GM23338 (cell line): ENCODE measurements at regions not wholly inside any gene's neighbourhood (a gene's known extent, or its start where the extent isn't known, plus 50 kb on each side); places are given as distances from the start of the nearest gene placed in this dataset.

ENCODE experiments used
- ATAC-seq: fragments of 200-7000 bp; cut with Tn5 transposase; 3 replicates; pipeline ENCODE4 v1.9.1; 2020
- DNase-seq: peaks from one replicate; pipeline ENCODE4 v3.0.0-alpha.2; 2015; ENCODE audit warnings: low spot score
- H2AFZ ChIP-seq: fragments of 200-600 bp; sonication (generic); 2 replicates; pipeline ENCODE4 v1.8.0; 2016; ENCODE audit warnings: antibody characterized with exemption, mild to moderate bottlenecking, moderate library complexity
- H3F3A ChIP-seq: fragments of 200-600 bp; sonication (generic); replicated peaks from 2 replicates; pipeline ENCODE4 v1.8.0; 2017; ENCODE audit warnings: antibody characterized with exemption, mixed run types, low read depth
- H3K27ac ChIP-seq: fragments of 200-600 bp; sonication (generic); 2 replicates; pipeline ENCODE4 v1.6.1; 2016; ENCODE audit warnings: low read depth
- H3K27me3 ChIP-seq: fragments of 200-600 bp; sonication (generic); 2 replicates; pipeline ENCODE4 v1.8.0; 2016; ENCODE audit warnings: mild to moderate bottlenecking, mixed run types, moderate library complexity; ENCODE audit not compliant: insufficient read depth
- H3K36me3 ChIP-seq: fragments of 200-600 bp; sonication (generic); 2 replicates; pipeline ENCODE4 v1.8.0; 2016; ENCODE audit warnings: mild to moderate bottlenecking; ENCODE audit not compliant: insufficient read depth
- H3K4me1 ChIP-seq: fragments of 200-600 bp; sonication (generic); 2 replicates; pipeline ENCODE4 v1.8.0; 2016; ENCODE audit warnings: mild to moderate bottlenecking, moderate library complexity; ENCODE audit not compliant: insufficient read depth
- H3K4me2 ChIP-seq: fragments of 200-600 bp; sonication (generic); 2 replicates; pipeline ENCODE4 v1.7.1; 2017; ENCODE audit warnings: mixed run types
- H3K4me3 ChIP-seq: fragments of 200-600 bp; sonication (generic); 2 replicates; pipeline ENCODE4 v1.6.1; 2016; ENCODE audit warnings: mixed run types
- H3K79me2 ChIP-seq: fragments of 200-600 bp; sonication (generic); replicated peaks from 2 replicates; pipeline ENCODE4 v1.8.0; 2017; ENCODE audit warnings: mild to moderate bottlenecking; ENCODE audit not compliant: insufficient read depth
- H3K9me2 ChIP-seq: fragments of 200-600 bp; sonication (generic); 2 replicates; pipeline ENCODE4 v1.8.0; 2017; ENCODE audit not compliant: insufficient read depth
- H4K20me1 ChIP-seq: fragments of 200-600 bp; sonication (generic); replicated peaks from 2 replicates; pipeline ENCODE4 v1.8.0; 2017; ENCODE audit warnings: mild to moderate bottlenecking; ENCODE audit not compliant: insufficient read depth
- H3K27ac Mint-ChIP-seq: 2 replicates; pipeline ENCODE4 v1.8.0; 2020; ENCODE audit warnings: inconsistent platforms, mild to moderate bottlenecking, moderate library complexity, mixed read lengths
- H3K27me3 Mint-ChIP-seq: 3 replicates; pipeline ENCODE4 v1.8.0; 2022; ENCODE audit warnings: low read depth, mild to moderate bottlenecking, moderate library complexity, mixed read lengths, inconsistent platforms; ENCODE audit not compliant: insufficient read depth, poor library complexity
- H3K36me3 Mint-ChIP-seq: 3 replicates; pipeline ENCODE4 v1.8.0; 2021; ENCODE audit warnings: low read depth, mild to moderate bottlenecking, inconsistent platforms, moderate library complexity, mixed read lengths
- H3K4me1 Mint-ChIP-seq: 3 replicates; pipeline ENCODE4 v1.8.0; 2020; ENCODE audit warnings: mild to moderate bottlenecking, inconsistent platforms, mixed read lengths
- H3K4me3 Mint-ChIP-seq: 3 replicates; pipeline ENCODE4 v1.8.0; 2021; ENCODE audit warnings: moderate library complexity, mild to moderate bottlenecking, inconsistent platforms, mixed read lengths
- H3K9me3 Mint-ChIP-seq: 3 replicates; pipeline ENCODE4 v1.8.0; 2020; ENCODE audit warnings: moderate library complexity, mild to moderate bottlenecking, inconsistent platforms, mixed read lengths
- EZH2 ChIP-seq: fragments of 200-600 bp; sonication (generic); IDR thresholded peaks from one replicate; pipeline ENCODE4 v1.8.0; 2017; ENCODE audit warnings: antibody characterized with exemption, mild to moderate bottlenecking, low read depth; ENCODE audit not compliant: unreplicated experiment
- NANOG ChIP-seq: IDR thresholded peaks from 2 replicates; pipeline ENCODE4 v1.6.1; 2016; ENCODE audit warnings: antibody characterized with exemption, borderline replicate concordance
- POLR2AphosphoS5 ChIP-seq: IDR thresholded peaks from 2 replicates; pipeline ENCODE4 v1.6.1; 2016; ENCODE audit warnings: antibody characterized with exemption, low read depth
- STAT1 ChIP-seq: IDR thresholded peaks from one replicate; pipeline ENCODE4 v1.6.1; 2016; ENCODE audit warnings: antibody characterized with exemption; ENCODE audit not compliant: unreplicated experiment
- ZNF114 ChIP-seq: fragments of 250-450 bp; sonication (Bioruptor Pico); IDR thresholded peaks from 2 replicates; pipeline ENCODE4 v1.5.0; 2020; ENCODE audit warnings: mild to moderate bottlenecking, moderate library complexity
- ZNF331 ChIP-seq: fragments of 250-450 bp; sonication (Bioruptor Pico); IDR thresholded peaks from 2 replicates; pipeline ENCODE4 v1.5.0; 2020; ENCODE audit warnings: low read depth, mild to moderate bottlenecking, moderate library complexity
- TF ChIP-seq, protein P1 (sequence below): IDR thresholded peaks from one replicate; pipeline ENCODE4 v1.6.1; 2018; ENCODE audit warnings: antibody characterized with exemption; ENCODE audit not compliant: unreplicated experiment
- TF ChIP-seq, protein P2 (sequence below), 2 experiments: fragments of 200-600 bp in 1 of 2; sonication (generic) in 1 of 2; conservative IDR thresholded peaks; 2 replicates each; pipeline versions ENCODE4 v1.5.1 to v1.6.1; 2016 to 2017; ENCODE audit warnings: antibody characterized with exemption in 2 of 2, low read depth in 2 of 2, mild to moderate bottlenecking in 2 of 2, moderate library complexity in 1 of 2

DNA sequence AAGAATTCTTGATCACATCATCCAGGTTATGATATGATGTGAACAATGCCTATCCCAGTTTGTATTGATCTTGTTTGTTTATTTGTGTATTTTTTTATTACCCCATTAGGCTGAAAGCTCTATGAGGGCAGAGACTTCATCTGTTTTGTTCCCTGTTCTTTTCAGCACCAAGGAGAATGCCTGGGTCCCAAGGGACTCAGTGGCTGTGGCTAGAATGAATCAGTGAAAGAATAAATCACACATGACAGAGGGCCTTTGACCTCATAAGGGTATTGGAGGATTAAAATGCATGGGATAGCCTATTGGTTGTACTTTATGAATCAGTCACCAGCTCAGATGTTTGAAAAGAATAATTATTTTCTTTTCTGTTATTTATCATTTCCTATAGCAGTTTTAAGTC is 292.2 kb downstream of the GAS1 start (continued):
- no peak for TF ChIP-seq NANOG
- no peak for TF ChIP-seq ZNF114 (CRISPR knock-in tag)

DNA sequence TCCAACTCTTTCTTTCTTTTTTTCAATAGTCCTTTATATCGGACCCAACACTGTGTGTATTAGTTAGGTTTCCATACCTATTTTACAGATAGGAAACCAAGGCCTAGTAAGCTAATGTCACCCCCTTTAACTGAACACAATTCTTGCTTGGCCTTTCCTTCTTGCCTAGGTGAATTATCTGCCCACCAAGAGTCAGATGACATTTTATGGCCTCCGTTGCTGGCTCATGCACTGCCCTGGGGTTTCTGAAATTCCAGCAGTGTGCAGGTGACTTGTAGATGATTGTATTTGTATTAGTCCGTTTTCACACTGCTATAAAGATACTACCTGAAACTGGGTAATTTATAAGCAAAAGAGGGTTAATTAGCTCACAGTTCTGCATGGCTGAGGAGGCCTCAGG is 293.8 kb downstream of the GAS1 start:
- TF ChIP-seq STAT1 (no peak), POLR2AphosphoS5 (no peak), NANOG (no peak), ZNF331 (CRISPR knock-in tag) (no peak), EZH2 (no peak)
- TF ChIP-seq, protein P1, sequence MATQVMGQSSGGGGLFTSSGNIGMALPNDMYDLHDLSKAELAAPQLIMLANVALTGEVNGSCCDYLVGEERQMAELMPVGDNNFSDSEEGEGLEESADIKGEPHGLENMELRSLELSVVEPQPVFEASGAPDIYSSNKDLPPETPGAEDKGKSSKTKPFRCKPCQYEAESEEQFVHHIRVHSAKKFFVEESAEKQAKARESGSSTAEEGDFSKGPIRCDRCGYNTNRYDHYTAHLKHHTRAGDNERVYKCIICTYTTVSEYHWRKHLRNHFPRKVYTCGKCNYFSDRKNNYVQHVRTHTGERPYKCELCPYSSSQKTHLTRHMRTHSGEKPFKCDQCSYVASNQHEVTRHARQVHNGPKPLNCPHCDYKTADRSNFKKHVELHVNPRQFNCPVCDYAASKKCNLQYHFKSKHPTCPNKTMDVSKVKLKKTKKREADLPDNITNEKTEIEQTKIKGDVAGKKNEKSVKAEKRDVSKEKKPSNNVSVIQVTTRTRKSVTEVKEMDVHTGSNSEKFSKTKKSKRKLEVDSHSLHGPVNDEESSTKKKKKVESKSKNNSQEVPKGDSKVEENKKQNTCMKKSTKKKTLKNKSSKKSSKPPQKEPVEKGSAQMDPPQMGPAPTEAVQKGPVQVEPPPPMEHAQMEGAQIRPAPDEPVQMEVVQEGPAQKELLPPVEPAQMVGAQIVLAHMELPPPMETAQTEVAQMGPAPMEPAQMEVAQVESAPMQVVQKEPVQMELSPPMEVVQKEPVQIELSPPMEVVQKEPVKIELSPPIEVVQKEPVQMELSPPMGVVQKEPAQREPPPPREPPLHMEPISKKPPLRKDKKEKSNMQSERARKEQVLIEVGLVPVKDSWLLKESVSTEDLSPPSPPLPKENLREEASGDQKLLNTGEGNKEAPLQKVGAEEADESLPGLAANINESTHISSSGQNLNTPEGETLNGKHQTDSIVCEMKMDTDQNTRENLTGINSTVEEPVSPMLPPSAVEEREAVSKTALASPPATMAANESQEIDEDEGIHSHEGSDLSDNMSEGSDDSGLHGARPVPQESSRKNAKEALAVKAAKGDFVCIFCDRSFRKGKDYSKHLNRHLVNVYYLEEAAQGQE, result no peak
- TF ChIP-seq, protein P2, sequence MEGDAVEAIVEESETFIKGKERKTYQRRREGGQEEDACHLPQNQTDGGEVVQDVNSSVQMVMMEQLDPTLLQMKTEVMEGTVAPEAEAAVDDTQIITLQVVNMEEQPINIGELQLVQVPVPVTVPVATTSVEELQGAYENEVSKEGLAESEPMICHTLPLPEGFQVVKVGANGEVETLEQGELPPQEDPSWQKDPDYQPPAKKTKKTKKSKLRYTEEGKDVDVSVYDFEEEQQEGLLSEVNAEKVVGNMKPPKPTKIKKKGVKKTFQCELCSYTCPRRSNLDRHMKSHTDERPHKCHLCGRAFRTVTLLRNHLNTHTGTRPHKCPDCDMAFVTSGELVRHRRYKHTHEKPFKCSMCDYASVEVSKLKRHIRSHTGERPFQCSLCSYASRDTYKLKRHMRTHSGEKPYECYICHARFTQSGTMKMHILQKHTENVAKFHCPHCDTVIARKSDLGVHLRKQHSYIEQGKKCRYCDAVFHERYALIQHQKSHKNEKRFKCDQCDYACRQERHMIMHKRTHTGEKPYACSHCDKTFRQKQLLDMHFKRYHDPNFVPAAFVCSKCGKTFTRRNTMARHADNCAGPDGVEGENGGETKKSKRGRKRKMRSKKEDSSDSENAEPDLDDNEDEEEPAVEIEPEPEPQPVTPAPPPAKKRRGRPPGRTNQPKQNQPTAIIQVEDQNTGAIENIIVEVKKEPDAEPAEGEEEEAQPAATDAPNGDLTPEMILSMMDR (conservative IDR thresholded peaks at IDR 0.05; ENCODE audit: low read depth in 2 of 2), result no peak
- Histone ChIP-seq H3F3A (no peaks in the 10 kb centered on the region), H3K4me2 (no peak overlapping the region), H3K36me3 (no peaks in the 10 kb centered on the region), H3K4me1 (no peaks in the 10 kb centered on the region), H2AFZ (no peak overlapping the region), H3K4me3 (no peak overlapping the region), H3K27me3 (no peaks in the 10 kb centered on the region), H3K9me2 (peaks cover 3% of the 10 kb centered on the region; the same call in 1 of the 2 replicates), H3K27ac (no peak overlapping the region), H4K20me1 (no peaks in the 10 kb centered on the region), H3K79me2 (no peaks in the 10 kb centered on the region)
- Mint-ChIP-seq H3K4me1 (no peaks in the 10 kb centered on the region), H3K27ac (no peak overlapping the region), H3K36me3 (no peaks in the 10 kb centered on the region), H3K9me3 (no peaks in the 10 kb centered on the region; the same call in 2 of the 3 replicates), H3K4me3 (no peak overlapping the region), H3K27me3 (no peaks in the 10 kb centered on the region)
- DNase-seq, result no peak
- ATAC-seq, result no peak

DNA sequence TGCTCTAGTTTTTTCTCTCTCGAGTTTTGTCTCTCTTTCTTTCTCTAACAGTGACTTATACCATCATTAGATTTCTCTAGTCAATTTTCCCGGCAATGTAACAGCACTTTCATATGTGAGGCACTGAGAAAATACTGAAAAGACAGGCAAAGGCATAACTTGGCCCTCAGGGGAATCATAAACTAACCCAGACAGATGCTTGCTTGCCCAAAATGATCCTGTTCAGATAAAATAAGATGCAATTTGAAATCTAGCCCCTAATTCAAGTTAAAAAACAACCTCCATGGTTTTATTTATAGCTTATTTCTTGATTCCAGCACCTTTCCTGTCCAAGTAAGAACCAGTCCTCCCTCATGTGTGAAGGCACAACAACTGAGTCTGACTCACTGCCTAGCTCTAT is 294.6 kb downstream of the GAS1 start:
- no peaks in the 10 kb centered on the region for H3K36me3 Mint-ChIP-seq
- Histone ChIP-seq H3K79me2 (no peaks in the 10 kb centered on the region), H3K4me2 (no peak overlapping the region), H3K4me1 (no peaks in the 10 kb centered on the region), H3K27me3 (no peaks in the 10 kb centered on the region), H4K20me1 (no peaks in the 10 kb centered on the region), H3K36me3 (no peaks in the 10 kb centered on the region), H3K4me3 (no peak overlapping the region), H3F3A (no peaks in the 10 kb centered on the region), H3K27ac (no peak overlapping the region), H2AFZ (no peak overlapping the region), H3K9me2 (0 out of 2 replicates have a peak, but pooled peaks cover 3% of the 10 kb centered on the region)
- H3K9me3 Mint-ChIP-seq, result no peaks in the 10 kb centered on the region; the same call in 2 of the 3 replicates
- no peaks in the 10 kb centered on the region for H3K4me1 Mint-ChIP-seq
- H3K4me3 Mint-ChIP-seq, result no peak overlapping the region
- no peak for DNase-seq
- no peak overlapping the region for H3K27ac Mint-ChIP-seq
- no peaks in the 10 kb centered on the region for H3K27me3 Mint-ChIP-seq
- no peak for ATAC-seq
- TF ChIP-seq POLR2AphosphoS5, result no peak
- TF ChIP-seq, protein P1, result no peak
